AG09319 (cell line): ENCODE measurements at regions not wholly inside any gene's neighbourhood (a gene's known extent, or its start where the extent isn't known, plus 50 kb on each side); places are given as distances from the start of the nearest gene placed in this dataset.

Source experiments
- DNase-seq: peaks from one replicate; pipeline ENCODE4 v3.0.0-alpha.2; 2010; ENCODE audit warnings: low read depth; ENCODE audit errors: extremely low read depth
- CTCF ChIP-seq: IDR thresholded peaks from 2 replicates; pipeline ENCODE4 v1.5.1; 2011; ENCODE audit warnings: low read depth, mild to moderate bottlenecking, inconsistent platforms, low read length, moderate library complexity

DNA sequence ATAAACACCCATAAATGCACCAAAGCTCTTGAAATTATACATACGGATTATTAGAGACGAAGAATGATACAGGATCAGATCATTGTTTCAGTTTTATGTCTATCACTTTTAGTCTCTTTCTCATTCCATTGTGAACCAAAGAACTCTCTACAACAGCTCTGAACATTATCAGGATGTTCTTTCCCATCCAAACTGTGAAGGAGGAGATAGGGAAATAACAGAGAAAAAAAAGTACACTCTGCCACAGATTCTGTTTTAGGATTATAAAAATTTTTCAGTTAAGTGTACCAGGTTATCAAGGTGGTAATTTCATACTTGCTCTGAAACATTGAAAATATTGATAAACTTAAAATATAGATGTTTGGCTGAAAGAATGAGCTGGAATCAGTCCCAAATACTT, 270.9 kb downstream of the MZT1 start:
- no peak for DNase-seq
- no peak for TF ChIP-seq CTCF

DNA sequence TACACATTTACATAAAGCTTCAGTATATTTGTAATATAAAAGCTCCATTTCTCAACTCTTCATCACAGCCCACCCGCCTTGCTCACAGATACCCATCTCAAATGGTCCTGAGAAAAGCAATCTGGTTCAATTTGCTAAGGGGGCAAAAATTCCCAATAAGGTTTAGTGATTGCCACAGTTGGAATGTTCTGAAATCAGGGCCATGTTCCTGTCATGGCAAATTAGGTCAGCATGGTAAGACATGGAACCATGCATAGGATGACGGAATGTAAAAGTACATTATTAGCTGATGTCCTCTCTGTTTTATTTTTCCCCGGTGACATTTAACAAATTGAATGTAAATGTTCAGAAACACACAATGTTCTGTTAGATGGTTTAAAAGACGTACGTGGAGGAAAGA, 274.3 kb downstream of the MZT1 start:
- DNase-seq = no peak
- no peak for TF ChIP-seq CTCF

GRCh38 chr13:72448082-72448481, 279.3 kb downstream of the MZT1 start:
- no peak for DNase-seq
- TF ChIP-seq CTCF = no peak

- no peak for DNase-seq
- TF ChIP-seq CTCF = no peak
Measured at GRCh38 chr13:72444999-72445398, 282.4 kb downstream of the MZT1 start.

GRCh38 chr13:72437458-72437857, 290.0 kb downstream of the MZT1 start:
- no peak for TF ChIP-seq CTCF
- DNase-seq = no peak

DNA sequence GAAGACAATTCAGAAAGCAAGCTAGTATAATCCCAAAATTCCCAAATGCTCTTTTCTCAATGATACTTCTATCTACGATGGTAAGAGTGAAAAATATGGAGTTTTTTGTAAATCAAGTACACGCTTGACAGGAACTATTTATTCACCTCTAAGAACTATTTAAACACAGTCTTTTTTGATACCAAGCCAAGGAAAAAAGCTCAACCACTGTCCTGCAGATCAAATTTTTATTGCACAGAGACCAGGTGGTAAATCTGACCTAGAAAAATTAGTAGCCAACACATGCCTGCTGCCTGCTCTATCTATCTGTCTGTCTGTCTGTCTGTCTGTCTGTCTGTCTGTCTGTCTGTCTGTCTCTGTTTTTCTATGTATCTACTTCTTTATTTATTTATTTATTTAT, 292.2 kb downstream of the MZT1 start:
- TF ChIP-seq CTCF = no peak
- no peak for DNase-seq

- no peak for TF ChIP-seq CTCF
- no peak for DNase-seq
Measured at GRCh38 chr13:72431981-72432682, 295.3 kb downstream of the MZT1 start.
